ENCODE measurements at regions not wholly inside any gene's neighbourhood (a gene's known extent, or its start where the extent isn't known, plus 50 kb on each side); places are given as distances from the start of the nearest gene placed in this dataset.
A peak's percentile ranks its signal among the peaks of the same experiment; 100 is the strongest.

GRCh38 chr22:49230194-49230577 is 597.5 kb downstream of the BRD1 start:
- Histone ChIP-seq H3K4me3 (no peak overlapping the region), H3K4me1 (ENCODE audit: insufficient read depth) (no peaks in the 10 kb centered on the region), H3K36me3 (no peaks in the 10 kb centered on the region), H3K9me3 (no peaks in the 10 kb centered on the region), H3K27ac (no peak overlapping the region), H3K27me3 (no peaks in the 10 kb centered on the region)
- TF ChIP-seq POLR2A (IDR thresholded peaks at IDR 0.05): no peak
- no peak for TF ChIP-seq CTCF (IDR thresholded peaks at IDR 0.05)
- WGBS, 3 donors: 34 to 38% (median 35%) methylated on average over 3 of the region's 3 CpGs
- DNase-seq: peak in 1 of 5 donors; percentile 17
- intact Hi-C loops (cut with DNase I): no loop called here

- Histone ChIP-seq H3K36me3 (no peaks in the 10 kb centered on the region), H3K27me3 (no peaks in the 10 kb centered on the region), H3K9me3 (no peaks in the 10 kb centered on the region), H3K4me1 (ENCODE audit: insufficient read depth) (no peaks in the 10 kb centered on the region), H3K4me3 (no peak overlapping the region), H3K27ac (no peak overlapping the region)
- TF ChIP-seq EP300 (IDR thresholded peaks at IDR 0.05) (no peak), CTCF (IDR thresholded peaks at IDR 0.05) (no peak)
- DNase-seq: no peak
- intact Hi-C loops (cut with DNase I): no loop called here
- WGBS, 3 donors: 54 to 66% (median 61%) methylated on average over 10 of the region's 10 CpGs
Observed at GRCh38 chr22:49229483-49230193, 598.0 kb downstream of the BRD1 start.

- no peaks in the 10 kb centered on the region for H3K9me3 ChIP-seq
- TF ChIP-seq CTCF (IDR thresholded peaks at IDR 0.05) (no peak), EP300 (IDR thresholded peaks at IDR 0.05) (no peak), POLR2A (IDR thresholded peaks at IDR 0.05) (no peak)
- 62 to 79% (median 68%) methylated on average over 6 of the region's 6 CpGs for WGBS, 3 donors
- H3K27me3 ChIP-seq: no peaks in the 10 kb centered on the region
- H3K27ac ChIP-seq: no peak overlapping the region
- intact Hi-C loops (cut with DNase I): no loop called here
- peak in 1 of 5 donors; percentile 3 for DNase-seq
- no peaks in the 10 kb centered on the region for H3K4me1 ChIP-seq (ENCODE audit: insufficient read depth)
- no peaks in the 10 kb centered on the region for H3K36me3 ChIP-seq
- H3K4me3 ChIP-seq: no peak overlapping the region
Observed at GRCh38 chr22:49228431-49229037, 599.1 kb downstream of the BRD1 start.

GRCh38 chr22:49227670-49228069 is 600.0 kb downstream of the BRD1 start:
- TF ChIP-seq EP300 (IDR thresholded peaks at IDR 0.05): no peak
- no peak for TF ChIP-seq CTCF (IDR thresholded peaks at IDR 0.05)
- no peak for TF ChIP-seq POLR2A (IDR thresholded peaks at IDR 0.05)
- intact Hi-C loops (cut with DNase I): no loop called here
- DNase-seq: no peak
- no peak overlapping the region for H3K27ac ChIP-seq
- H3K4me1 ChIP-seq (ENCODE audit: insufficient read depth): no peaks in the 10 kb centered on the region
- H3K9me3 ChIP-seq: no peaks in the 10 kb centered on the region
- H3K27me3 ChIP-seq: no peaks in the 10 kb centered on the region
- H3K4me3 ChIP-seq: no peak overlapping the region
- 62 to 67% (median 67%) methylated on average over 6 of the region's 6 CpGs for WGBS, 3 donors
- H3K36me3 ChIP-seq: no peaks in the 10 kb centered on the region
